Fibroblast of skin of back (primary cell): ENCODE measurements at regions not wholly inside any gene's neighbourhood (a gene's known extent, or its start where the extent isn't known, plus 50 kb on each side); places are given as distances from the start of the nearest gene placed in this dataset.

Experiments used
- DNase-seq: peaks from one replicate; pipeline ENCODE4 v3.0.0-alpha.2; 2013

DNA sequence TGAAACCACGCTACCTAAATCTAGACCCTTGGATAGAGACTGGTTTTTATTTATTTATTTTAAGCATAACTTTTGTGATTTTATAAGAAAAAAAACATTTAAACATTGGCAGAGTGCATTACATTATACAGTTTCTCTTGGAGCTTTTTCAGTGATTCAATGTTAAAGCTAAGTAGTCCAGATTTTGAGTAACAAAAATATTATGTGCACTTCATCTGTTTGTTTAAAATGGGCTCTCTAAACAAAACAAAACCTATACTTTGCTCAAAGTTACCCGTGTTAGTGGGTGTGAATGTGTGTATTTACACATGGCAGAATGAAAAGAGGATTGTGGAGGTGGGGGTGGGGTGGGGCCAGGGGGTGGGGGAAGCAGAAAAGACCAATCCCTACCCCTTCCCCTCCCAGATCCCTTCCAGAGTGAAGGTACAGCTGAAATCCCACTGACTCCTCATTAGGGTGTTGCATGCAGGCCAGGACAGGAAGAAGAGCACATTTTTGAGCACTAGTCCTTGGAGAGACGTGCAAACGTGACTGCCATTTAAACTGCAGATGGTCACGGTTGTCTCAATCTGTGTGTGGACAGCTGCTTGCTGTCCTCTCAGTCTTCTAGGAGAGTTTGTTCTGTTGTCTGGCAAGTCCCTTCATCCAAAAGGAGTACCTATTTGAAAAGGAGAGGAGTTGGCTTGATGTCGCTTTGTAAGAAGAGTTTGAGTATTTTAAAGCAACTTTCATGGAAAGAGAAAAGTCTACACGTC lies 303.0 kb downstream of the ICOS start:
- no peak for DNase-seq

DNA sequence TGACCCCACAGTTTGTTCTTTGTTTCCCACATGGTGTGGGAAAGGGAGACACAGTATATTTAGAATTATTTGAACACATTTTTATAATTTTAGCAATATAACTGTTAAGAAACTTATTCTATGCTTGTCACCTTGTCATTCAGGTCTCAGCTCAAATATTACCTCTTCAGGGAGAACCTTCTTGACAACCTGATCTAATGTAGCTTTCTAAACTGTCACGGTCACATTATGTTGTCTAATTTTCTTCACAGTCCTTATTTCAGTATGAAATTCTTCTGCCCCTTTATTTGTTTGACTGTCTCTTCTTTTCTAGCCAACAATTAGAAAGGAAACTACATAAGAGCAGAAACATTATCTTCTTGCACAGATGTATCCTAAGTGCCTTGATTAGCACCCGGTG lies 304.3 kb upstream of the PARD3B start:
- DNase-seq = no peak

DNA sequence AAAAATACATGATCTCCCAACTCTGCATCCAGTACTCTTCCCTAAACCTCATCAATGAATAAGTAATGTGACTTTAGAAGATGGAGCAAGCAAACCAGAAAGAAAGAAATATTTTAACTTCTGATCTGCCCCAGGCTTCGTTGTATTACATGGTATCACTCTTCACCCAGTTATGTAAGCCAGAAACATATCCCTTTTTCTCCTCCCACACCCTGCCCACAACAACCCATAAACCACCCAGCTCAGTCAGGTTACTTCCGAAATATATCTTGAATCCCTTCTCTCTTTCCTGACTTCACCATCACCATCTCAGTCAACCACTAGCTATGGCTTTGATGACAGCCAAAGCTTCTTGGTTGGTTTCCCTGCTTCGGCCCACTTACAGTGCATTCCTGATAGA lies 295.8 kb upstream of the PARD3B start:
- DNase-seq = no peak

DNA sequence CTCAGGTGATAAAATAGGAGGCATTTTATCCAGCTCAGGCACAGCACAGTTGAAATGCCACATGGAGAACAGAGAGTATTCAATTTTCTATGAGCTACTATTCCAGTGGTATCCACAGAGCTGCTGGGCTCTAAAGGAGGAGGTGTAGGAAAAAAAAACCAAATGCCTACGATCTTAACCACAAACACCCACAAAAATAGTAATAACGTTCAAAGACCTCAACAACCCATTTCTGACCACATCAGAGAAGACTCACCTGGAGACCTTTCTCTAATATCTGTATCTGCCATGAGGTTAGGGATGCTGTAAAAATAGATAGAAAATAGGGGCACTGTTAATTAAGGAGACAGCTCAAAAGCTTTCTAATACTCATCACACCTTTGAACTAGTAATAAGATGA lies 294.6 kb upstream of the PARD3B start:
- DNase-seq = no peak

DNA sequence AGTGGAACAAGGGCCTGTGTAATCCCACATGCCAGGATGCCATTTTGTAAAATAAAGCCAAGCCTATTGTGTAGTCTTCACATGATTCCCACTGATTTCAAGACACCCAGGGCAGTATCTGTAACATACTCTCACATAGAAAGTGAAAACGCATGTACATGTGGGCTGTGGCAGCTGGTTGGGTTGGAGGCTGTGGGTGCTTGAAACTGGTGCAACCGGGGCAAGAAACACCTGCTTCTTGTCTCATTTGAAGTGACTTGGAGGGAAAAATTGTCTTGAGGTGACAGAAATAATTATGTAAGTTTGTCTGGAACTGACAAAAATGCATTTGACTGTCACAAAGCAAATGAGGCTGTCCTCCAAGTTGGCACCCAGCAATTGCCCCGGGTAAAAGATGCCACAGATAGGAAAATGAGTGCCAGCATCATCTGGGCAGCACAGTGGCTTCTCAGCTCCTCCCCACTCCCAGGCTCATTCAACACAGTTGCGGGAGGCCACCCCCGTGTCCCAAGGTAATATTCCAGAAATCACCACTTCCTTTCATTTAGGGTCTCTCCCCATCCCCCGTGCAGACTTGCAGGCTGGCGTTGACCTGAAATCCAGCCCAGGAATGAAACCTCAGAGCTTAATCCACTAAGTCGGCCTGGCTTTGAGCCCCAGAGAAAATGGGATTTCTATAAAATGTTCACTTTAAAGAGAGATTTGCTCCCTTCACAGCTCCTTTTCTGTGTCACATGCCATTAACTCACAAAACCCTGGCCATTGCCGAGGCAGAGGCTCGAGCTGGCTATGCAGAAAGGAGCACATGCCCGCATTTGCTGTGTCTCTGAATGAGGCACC lies 293.9 kb upstream of the PARD3B start:
- no peak for DNase-seq

DNA sequence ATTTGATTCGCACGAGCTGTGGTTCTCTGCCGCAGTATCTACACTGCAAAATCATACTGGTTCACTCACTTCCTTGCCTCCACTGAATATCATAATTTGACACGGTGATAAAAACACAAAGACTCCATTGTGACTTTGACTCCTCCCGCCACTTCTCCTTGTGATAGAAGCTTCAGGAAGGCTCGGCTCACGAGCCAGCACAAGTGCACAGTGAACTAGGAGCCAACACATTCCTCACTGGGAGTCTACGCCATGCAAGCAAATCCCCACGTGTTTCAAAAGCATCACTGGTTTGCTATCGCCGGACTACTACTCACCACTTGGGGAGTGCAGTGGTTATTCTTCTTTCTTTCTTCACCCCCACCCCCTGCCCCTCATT lies 293.3 kb upstream of the PARD3B start:
- DNase-seq = no peak

DNA sequence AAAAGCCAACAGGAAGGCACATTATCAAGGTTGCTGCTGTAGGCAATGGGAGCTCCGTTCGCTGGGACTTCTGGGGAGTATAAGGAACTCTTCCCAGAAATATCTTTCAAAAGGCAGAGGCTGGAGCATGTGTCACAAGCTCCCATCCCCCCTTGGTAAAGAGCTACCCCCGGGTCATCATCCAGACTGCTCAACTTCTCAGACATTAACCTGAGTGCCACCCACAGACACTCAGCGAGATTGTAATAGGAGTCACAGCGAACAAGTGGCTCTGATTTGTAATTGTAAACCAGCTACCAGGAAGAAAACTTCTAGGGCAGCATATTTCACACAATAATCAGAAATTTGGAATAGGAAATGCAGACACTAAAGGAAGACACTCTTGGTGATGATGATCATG lies 290.2 kb upstream of the PARD3B start:
- no peak for DNase-seq

DNA sequence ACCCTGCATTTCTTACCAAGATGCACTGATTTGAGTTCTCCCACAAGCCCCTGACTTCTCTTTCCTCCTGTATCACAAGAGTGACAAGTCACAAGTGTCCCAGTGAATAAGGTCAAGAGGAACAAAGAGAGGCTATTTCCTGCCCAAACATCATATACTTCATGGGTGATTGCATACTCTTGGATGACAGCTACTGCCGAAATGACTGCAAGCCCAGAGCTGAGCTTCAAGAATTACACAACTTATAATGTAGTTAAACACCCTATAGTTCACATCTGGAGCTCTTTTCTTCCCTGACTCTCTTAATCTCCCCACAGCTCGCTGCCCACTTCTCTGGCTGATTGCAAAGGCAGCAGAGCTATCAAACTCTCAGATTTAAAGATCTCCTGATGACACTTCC lies 289.7 kb upstream of the PARD3B start:
- no peak for DNase-seq

DNA sequence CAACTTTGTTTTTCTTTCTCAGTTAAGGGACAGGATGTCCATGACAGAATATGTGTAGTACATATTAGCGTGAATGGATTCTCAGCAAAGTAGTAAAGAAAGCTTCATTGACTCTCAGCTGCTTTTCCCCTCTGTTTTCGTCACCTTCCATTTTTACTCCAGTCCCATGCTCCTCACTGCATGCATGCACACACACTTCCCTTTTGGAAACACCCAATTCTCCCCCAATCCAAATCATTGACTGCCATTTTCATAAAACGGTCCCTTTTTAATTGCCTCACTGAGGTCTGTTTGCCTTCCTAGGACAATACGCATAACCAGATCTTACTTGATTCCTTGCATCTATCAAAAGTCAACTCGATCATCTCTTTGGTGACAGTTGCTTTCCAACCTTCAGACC lies 287.5 kb upstream of the PARD3B start:
- no peak for DNase-seq

DNA sequence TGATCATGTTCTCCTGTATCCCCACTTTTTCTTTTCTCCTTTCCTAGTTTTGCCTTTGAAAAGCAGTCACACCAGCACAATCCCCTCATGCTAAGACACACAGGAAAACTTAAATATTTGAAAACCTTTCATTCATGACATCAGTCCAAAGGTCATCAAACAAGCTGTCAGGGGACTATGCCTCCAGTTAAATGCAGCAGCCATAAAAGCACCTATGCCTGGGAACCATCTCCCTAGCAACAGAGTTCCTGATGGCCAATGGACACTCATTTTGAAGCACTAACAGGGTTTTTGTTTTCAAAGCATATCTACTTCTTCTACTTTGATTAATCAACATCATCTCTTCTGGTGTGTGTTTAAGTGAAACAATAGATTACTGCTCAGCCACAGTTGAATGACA lies 286.4 kb upstream of the PARD3B start:
- no peak for DNase-seq

DNA sequence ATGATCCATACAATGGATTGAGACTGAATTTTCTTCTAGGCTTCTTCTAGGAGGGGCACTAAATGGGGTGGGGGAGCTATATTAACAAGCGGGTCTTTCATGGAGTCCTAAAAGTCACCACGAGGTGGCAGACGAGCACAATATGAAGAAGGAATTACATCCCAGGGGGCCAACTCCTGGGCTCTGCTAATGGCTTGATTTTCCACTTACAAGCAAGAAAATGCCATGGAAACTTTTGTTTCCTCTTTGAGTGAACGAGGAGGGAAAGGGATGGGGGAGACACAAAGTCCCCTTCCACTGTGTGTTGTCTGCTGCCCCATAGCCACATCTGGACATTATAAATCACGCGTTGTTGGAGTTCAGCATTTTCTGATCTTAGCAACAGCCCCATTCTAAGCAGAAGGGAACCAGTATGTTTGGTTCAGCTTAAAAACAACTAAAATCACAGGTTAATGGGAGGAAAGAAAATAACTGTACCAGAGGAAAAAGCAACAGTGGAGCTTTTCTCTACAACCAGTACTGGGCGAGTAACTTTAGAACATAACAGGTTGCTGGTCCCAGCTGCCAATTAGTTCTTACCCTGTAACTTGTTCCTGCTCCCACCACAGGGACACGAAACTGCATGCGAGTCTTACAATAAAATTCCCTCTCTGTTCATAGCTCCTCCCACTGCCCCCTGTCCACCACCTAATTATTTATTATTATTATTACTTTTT lies 285.0 kb upstream of the PARD3B start:
- DNase-seq = peak; percentile 69

DNA sequence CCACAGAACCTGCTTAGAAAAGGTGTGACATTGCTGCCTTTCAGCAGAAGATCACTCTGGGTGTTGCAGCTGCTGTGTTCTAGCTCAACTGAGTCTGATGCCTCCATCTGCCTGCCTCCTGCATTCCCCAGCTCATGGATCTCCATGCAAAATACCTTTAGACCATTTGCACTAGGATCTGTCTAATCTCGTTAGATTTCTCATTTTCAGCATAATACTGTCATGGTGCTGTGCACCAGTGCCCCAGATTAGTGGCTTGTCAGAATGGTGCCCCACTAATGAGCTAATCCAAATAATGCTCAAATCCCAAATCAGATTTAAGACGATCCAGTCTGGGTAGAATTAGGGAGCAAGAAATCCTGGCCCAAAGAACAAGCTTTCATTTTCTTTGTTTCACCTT lies 284.4 kb upstream of the PARD3B start:
- DNase-seq = no peak

DNA sequence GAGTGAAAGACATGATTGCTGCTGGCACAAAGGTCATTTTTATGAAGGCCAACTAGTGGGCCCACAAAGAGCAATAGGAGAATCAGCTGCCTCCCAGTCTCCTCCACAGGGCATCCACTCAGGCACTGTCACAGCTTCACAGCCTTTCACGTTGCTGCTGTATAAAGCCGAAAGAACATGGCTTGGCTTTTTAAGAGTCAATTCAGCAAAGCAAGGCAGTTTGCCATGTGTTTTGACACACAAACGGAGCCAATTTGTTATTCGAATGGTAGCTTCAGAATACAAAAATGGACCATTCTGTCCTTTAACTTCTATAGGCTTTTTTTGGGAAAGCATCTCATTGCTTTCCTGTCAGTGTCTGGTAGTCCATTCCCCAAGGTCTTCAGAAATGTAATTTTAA lies 283.4 kb upstream of the PARD3B start:
- no peak for DNase-seq

DNA sequence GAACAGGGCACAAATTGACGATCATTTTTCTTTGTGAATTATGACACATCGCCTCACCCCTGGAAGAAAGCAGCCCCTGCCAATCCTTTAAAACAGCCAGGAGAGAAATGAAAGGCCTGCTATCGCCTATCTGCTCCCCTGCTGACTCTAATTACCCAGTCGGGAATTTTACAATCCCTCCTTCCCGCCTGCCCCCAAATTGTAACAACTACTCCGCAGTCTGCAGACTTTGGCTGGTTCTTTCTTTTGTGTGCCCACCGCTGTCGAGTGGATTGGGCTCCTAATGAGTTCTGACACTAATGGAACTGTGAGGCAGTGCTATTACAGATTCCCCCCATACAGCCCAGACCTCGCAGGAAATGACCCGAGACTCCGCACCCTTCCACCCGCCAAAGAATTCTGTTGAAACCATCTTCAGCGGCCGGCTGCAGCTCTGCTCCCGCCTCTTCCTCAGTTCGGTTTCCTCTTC lies 281.2 kb upstream of the PARD3B start:
- DNase-seq = no peak

DNA sequence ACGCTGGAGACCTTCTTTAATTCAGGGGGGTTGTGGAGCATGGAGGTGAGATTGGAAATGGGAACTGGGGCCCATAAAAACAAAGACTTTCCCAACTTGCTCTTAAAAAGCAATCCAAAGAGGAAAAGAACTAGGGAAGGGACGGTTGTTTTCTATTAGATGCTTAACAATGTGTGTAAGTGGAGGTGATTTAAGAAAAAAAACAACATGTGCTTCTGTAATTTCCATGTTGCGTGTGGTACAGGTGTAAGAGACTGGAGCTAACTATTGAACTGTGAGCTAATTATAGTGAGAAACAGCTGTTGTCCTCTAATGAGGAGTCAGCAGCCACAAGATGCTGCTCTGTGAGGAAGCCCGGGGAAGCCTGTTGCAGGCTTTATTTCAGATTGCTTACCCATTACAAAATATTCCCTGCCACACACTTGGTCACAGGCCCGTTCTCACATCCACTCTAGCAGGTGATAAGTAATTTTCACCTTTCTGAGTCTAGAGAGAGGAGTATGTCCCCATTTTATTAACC lies 280.6 kb upstream of the PARD3B start:
- no peak for DNase-seq

DNA sequence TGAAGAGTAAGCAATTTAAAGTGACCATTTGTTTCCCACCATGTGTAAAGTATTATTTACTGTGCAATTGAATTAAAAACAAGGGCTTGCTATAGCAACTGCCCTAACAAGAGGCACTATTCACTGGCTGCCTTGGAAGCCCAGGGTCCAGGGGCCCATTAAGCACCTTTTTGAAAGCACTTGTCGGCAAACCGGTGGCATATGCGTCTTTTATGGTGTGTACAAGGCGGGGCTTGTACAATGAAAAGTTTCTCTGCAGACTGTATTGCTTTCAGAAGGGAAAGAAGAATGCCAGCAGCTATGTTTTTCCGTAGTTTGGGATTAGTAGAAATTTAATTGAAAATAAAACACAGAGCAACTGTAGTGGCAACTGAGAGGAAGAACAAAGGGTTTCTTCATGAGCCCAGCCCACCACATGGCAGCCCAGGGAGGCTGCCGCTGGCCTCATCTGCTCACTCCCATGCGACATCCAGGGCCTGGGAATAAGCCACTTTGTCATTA lies 279.5 kb upstream of the PARD3B start:
- no peak for DNase-seq

DNA sequence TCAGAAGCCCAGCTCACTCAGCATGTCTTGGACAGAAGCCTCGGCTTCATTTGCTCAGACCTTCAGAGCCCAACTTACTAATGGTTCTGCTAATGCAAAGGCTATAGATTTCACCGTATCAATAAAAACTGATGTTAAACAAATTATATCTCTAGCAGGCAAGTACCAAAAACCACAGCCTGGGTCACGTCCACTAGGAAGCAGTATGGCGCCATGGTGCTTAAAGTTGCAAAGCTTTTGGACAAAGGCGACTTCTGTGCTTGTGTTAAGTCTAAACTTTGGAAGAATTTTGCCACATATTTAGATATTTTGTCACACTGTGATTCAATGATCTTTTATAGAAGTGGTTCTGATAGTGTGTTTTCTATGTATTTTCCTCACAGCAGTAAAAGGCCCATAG lies 276.8 kb upstream of the PARD3B start:
- DNase-seq = no peak

DNA sequence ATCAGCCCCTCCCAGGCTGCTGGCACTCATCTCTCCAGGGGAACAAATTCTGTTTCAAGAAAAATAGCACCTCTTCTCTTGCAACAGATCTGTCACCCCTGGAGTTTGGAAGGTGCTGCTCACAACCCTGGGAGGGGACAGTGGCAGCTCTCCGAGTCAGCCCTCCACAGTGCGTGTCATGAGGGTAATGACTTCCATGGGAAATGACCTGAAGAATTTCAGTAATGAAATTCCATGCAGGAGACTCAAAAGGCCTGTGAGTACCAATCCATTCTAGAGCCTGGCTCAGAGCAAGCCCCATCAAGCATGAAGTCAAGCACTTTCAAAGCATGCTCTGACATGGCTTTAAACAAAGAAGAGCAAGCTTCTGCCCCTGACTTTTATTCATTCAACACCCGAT lies 276.3 kb upstream of the PARD3B start:
- no peak for DNase-seq

DNA sequence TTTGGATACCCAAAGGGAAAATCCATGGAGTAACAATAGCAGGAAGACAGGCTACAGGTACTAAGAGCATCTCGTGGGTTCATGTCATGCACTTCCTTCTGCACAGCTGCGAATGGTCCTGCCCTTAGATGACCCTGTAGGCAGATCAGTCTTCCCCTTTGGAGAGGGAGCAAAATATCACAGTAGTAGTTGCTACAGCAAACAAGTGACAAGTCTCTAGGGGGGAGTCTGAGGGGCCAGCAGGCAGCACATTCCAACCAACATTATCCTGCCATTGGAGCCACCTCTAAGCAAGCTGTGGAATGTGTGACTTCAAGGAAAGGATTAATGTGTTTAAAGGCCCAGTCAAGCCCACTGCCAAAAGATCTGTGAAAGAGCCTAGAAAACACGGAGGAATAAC lies 273.2 kb upstream of the PARD3B start:
- peak; percentile 15 for DNase-seq

DNA sequence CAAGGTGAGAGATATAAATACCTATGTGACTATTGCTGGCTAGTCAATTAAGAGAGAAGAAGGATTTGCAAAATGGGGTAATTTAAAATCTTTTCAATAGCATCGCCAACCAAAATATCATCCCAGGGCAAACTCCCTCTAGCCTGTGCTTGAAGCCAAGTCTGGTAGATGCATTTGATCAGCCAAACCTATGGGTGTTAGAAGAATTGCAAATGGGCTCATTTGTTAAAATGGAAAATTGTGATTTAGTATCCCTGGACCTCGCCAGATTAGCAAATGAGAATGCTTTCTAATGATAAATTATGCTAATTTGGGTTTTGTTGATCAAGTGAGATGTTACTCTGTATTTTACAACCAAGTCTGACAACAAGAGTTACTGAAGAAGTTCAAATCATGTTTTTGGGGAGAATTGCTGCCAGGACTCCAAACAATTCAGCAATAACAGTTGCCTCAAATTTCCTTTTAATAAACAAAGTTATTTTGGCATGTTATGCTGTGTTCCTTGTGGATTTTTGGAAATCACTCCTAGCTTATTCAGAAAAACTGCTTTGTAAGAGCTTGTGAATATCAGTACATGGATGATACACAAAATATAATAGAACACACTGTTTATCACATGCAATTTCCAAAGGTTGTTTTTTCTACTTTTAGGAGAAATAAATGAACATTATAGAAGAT lies 272.5 kb upstream of the PARD3B start:
- DNase-seq = no peak

DNA sequence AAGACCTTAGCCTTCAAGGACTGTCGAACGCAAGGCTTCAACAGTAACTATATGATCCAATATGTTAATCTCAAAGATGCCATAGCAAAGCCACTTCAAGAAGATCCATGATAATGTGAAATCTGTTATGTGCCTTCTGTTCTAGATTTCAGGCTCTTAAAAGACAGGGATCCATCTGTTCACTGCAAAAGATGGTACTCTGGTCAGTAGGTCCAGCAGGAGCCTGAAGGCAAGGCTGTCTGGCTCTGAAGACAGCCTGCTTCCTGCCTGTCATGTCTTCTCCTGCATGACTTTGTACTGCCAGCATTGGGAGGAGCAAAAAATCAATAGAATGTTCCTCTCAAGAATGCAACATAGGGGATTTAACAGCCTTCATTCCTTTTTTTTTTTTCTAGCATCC lies 270.8 kb upstream of the PARD3B start:
- no peak for DNase-seq

DNA sequence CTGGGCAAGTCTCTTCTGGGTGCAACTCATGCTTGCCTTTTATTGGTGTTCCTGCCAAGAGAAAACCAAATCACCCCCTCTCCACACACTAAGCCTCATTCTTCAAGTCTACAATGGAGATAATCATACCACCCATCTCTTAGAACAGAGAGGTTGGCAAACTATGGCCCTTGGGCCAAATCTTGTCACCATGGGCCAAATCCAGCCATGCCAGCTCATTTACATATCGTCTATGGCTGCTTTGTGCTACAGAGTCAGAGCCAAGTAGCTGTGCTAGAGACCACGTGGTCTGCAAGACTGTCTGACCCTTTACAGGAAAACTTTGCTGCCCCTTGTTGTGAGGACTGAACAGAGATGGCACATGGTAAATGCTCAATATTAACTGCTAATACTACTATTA lies 270.3 kb upstream of the PARD3B start:
- no peak for DNase-seq

DNA sequence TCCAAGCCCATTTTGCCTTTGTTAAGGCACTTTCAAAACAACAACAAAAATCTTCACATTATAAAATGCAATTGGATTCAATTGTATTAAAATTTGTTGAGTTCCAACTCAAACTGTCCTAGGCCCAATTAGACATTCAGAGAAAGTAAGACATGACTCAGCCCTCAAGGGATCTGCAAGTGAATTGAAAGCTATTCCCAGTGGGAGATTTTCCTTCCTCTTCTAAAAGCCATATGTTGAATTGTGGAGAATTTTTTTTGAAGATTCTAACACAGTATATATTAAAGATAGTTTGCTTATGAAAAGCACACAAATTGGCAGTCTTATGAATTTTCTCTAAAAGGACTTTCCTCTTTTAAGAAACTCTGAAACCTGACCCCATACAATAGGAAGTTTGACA lies 268.0 kb upstream of the PARD3B start:
- DNase-seq = no peak
